Astrocyte (in vitro differentiated cells and primary cell): ENCODE measurements at regions not wholly inside any gene's neighbourhood (a gene's known extent, or its start where the extent isn't known, plus 50 kb on each side); places are given as distances from the start of the nearest gene placed in this dataset.

Source experiments
- CTCF ChIP-seq: IDR thresholded peaks from 2 replicates; pipeline ENCODE4 v1.5.1; 2011; ENCODE audit warnings: low read depth, mild to moderate bottlenecking, inconsistent platforms, low read length, moderate library complexity; ENCODE audit not compliant: insufficient read depth
- EZH2 ChIP-seq: IDR thresholded peaks from 2 replicates; pipeline ENCODE4 v1.6.1; 2012; ENCODE audit warnings: mild to moderate bottlenecking, low read length, inconsistent platforms; ENCODE audit not compliant: insufficient read depth

DNA sequence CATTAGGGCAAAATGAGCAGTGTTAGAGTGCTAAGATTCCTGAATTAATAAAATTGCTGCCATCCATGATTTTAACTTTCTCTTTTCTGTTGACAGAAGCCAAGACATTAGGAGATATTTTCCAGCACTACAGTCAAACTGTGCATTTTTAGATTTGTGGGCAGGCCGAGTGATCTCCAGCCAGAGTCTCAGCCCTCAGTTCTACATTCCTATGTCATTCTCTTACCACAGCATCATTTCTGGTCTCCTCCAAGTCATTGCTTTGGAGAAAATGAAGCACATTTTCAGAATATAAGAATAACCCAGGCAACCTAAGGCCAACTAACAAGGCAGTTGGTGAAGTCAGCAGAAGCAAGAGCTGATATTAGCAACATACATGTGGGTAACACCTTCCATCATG is 74.6 kb upstream of the NUDT7 start:
- TF ChIP-seq CTCF (no peak), EZH2 (no peak)
